Myocyte (in vitro differentiated cells): ENCODE measurements at regions not wholly inside any gene's neighbourhood (a gene's known extent, or its start where the extent isn't known, plus 50 kb on each side); places are given as distances from the start of the nearest gene placed in this dataset.

Experiments
- DNase-seq: peaks from one replicate; pipeline ENCODE4 v3.0.0-alpha.2; 2012; ENCODE audit warnings: low read depth

DNA sequence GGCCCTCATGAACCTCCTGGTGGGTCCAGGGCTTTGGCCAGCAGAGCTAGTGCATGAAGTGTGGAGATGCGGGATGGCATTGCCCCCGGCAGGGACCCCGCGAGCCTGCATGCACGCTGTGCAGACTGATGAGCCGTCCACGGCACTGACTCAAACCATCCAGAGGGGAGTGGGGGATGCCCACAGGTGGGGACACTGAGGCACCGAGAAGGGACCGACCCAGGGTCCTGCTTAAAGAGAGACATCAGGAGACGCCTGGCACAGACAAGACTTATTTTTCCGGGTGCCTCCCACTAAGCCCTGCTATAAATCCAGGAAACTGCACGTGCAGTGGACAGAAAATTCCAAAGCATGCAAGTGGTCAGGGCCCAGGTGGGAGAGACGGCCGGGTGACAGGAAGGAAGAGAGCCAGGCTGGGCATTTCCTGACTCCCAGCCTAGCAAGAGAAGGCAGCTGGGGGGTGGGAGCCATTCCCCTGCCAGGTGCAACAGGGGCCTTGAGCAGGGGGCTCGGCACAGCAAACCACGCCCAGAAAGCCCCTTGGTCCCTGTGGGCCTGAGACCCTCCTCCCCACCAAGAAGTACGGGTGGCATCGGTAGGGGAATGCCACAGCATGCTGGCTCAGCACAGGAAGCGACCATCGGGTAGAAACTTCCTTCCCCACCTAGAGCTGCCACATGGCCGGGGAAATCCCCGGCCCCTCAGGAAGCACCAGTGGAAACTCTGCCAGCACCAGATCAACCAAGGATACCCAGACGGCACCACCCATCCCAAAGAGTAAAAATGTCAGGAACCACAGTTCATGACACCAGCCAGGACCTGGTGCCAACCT, 91.5 kb downstream of the FOXL3 start:
- DNase-seq, result no peak

DNA sequence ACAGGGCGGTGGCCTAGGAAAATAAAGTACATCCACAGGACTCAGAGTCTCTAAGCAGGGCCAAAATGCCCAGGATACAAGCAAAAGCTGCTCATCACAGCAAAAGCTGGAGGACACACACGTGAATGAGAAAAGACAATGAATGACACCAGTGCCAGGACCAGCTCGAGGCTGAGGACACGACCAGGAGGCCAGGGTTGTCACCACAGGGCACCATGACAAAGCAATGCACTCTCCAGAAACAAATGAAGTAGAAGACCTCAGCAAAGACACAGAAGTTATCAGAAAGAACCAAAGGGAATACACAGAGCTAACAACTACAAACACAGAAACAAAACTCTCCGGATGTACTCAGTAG, 92.1 kb downstream of the FOXL3 start:
- DNase-seq, result no peak

DNA sequence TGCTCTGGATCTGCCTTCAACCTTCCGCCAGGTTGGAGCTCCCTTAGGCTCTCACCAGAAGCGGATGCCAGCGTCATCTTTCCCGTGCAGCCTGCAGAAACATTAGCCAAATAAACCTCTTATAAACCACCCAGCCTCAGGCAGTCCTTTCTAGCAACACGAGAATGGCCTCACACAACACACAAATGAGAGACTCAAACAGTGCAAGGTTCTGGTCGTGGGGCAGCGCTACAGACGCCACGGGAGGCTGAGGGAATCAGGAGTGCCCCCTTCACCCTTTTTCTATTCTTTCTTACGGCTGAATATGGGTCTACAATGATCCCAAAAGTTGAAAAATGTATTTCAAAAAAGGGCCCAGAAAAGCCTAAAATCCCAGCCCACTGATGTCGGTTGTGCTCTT, 96.4 kb downstream of the FOXL3 start:
- no peak for DNase-seq

DNA sequence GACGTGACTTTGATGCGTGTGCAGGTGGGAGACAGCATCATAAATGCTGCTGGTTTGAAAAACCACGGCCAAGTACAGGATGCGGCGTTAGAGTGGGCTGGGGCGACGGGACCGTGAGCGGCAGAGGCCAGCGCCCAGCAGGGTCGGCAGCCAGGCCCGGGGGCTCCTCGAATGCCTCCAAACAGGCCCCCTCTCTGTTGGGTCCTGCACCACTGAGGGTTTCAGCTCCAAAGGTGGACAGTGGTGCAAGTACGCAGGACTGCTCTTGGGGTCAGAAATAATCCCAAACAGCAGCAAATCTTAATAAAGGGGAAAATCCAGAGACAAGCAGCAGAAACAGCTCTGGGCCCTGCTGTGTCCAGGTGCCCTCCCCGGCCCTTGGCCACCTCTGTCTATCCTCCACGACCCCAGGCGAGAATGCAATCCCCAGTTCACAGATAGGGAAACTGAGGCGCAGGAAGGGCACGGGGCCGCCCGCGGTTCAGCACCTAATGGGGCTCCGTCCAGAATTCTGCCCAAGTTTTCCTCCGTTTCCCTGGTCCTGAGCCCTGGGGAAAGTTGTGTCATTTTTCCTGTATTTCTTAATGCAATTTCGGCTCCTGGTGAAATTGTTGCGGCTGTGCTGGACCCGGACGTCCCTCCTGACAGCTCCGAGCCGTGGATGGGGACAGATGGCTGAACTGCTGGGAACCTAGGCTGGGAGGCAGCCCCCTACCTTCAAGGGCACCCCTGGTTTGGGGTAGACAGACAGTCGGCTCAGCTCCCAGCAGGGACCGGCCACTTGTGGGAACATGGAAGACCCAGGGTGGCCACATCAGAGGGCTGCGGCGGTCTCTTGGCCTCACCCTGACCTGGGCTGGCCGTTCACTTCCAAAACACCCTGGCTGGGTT, 97.4 kb downstream of the FOXL3 start:
- no peak for DNase-seq

DNA sequence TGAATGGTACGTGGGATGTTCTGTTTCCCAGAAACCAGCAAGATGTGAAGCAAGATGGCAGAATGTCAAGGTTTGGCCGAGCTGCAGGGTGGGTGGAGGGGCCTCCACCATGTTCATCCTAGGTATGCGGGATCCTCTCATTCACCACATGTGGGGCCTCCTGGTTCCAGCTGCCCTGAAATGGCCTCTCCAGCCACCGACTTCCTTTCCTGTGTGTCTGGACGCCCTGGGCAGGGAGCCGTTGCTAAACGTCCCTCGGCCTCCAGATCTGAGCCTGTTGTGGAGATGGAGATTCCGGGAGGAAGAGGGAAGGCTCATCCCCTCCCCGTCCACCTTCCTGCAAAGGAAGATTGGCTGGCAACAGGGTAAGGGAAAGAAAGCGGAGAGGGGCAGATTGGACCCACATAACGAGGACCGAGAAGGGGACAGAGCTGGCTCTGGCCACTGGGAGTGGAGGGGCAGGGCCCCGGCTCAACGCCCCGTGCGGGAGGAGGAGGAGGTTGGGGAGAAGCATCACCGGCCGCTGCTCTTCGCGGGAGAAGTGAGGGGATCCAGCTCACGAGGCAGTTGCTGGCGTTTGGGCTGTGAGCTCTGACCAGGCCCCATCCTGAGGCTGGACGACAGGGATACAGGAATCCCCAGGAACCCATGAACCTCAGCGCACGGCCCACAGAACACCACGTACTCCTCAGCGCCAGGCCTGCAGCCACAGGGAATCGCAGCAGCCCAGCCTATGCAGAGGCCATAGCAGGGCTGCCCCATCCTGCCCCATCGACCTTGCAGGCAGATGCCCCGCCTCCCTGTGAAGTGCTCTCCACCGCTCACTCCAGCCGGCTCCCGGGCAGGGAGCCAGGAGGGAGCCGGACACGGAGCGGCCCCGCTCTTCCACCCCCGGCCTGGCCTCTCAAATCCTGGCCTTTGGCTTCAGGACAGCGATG, 98.3 kb downstream of the FOXL3 start:
- DNase-seq, result no peak

DNA sequence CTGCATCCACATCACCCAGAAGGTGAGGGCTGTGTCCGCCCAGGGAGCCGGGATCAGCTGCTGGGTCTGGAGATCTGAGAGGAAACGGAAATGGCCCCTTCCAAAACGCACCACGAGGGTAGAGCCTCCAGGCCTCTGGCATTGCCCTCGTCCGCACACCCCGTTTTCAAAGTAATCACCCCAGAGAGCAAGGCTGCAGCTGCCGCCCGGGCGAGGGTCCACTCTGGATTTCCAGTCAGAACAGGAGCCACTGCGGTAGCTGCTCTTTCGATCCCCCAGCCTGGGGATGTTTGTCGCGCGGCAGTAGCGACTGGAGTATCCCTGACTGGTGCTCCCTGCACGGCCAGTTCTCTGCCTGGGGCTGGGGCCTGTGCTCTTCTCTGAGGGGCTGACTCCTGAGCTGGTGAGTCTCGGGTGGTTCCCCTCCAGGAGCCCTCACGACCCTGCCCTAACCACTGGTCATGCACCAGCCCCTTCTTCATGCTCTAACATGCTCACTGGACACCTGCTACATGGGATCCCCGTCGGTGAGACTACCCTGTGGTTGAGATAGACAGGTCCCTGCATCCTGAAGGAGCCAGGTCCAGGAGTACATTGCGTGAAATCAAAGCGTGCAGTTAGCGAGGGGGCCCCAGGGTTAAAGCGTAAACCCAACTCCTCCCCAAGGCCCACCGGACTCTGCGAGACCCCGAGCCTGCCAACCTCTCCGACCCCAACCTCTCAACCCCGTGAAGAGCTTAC, 99.2 kb downstream of the FOXL3 start:
- DNase-seq, result no peak

DNA sequence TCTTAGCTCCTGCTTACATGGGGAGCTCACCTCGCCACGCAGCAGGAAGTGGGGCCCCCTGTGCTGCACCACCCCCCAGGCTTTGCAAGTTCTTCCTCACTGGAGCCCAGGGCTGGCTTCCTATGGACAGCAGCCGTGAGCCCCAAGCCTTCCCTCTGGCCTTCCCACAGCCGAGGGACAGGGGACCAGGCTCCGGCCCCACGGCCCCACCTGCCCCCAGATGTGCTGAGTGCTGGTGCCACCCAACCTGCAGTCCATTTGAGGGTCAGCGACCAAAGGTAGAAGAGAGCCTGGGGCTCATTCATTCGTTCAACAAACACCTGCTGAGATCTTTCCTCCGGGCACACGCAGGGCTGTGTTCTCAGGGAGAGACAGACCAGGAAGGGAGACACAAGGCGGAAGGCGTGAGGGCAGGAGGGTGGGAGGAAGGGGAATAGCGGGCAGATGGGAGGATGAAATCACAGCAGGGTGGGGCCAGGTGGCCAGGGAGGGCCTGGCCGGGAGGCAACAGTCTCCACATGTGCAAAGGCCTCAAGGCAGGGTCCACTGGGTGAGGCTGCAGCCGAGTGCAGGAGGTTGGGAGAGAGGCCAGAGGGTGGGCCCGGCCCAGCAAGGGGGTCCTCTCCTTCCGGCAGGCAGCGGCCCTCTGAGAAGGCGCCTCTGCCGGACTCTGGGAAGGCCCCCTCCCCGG, 100.1 kb downstream of the FOXL3 start:
- no peak for DNase-seq

DNA sequence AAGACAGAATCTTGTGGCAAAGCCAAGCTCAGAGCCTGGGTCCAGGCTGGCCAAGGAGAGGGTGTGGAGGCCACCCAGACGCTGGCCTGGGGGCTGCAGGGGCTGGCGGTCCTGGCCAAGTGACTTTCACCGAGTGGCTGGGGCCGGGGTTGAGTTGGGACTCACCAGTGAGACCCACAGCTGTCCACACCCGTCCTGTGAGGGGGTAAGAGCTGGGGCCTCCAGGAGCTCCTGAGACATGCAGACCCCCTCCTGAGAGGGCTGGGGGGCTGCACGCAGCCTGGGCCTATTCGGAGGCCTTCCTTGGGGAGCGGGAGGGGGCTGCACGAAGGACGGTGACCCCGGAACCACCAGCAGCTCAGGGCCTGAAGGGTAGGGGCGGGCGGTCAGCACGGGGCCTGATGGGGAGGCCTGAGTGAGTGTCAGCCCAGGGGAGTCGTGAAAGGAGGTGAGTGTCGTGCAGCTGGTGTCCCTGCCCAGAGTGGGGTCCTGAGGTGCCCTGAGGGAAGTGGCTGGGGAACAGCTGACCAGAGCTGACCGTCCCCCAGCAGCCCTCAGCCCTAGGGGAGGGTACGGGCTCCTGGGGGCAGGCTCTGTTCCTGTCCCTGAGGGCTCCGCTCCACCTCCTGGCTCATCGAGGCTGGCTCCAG, 100.9 kb downstream of the FOXL3 start:
- DNase-seq, result no peak

DNA sequence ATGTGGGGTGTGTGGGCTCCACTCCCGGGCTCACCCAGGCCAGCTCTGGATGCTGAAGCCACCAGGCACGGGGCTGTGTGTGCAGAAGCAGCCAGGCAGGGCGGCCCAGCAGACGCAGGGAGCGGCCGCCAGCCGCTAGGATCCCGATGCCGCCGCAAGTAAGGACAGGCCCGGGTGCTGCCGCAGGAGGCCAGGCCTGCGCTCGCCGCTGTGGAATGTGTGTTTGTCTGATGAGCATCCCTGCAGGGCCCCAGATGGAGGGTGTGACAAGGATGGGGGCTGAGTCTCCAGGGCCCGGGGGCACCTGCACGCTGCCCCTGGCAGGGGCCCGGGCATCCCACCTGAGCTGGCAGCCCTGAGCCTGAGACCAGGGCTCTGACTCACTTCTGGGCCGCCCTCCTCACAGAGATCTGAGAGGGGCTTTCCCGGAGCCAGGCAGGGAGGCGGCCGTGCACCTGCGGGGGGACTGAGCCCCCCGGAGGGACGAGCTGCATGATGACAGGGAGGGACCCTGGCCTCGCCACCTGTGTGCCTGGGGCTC, 101.5 kb downstream of the FOXL3 start:
- no peak for DNase-seq

DNA sequence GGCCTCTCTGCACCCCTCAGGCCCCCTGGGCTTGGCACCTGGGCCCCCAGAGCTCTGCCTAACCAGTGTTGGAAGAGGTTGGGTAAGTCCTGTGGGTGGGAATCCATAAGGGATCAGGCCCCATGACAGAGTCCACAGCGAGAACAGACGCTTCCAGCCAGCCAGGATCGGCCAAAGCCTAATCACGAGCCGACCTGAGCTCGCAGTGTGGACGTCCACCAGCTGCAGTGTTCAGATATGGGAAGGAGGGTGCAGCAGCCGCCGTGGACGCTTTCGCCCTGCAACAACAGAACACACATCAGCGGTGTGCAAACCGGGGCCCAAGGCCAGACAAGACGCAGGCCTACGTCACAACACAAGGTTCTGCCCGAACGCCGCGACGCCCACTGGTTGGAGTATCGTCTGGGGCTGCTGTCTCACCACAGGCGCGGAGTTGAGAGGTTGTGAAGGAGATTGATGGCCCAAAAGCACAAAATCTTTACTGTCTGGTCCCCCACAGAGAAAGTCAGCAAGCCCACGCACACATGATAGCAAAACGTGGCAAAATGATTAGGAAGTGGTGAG, 102.1 kb downstream of the FOXL3 start:
- DNase-seq, result no peak

DNA sequence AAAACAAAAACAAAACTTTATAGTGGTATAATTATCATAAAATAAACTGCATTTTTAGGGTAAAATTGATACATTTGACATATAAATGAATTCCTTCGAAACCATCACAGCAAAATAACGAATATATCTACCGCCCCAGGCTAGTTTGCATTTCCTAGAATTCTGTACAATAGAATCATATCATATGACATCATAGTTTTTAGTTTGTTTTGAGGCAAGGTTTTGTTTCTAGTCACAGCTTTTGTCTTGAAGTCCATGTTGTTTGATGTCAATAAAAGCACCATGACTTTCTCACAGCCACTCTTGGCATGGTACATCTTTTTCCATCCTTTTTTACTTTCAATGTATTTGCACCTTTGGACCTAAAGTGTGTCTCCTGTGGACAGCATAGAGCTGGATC, 102.9 kb downstream of the FOXL3 start:
- no peak for DNase-seq

DNA sequence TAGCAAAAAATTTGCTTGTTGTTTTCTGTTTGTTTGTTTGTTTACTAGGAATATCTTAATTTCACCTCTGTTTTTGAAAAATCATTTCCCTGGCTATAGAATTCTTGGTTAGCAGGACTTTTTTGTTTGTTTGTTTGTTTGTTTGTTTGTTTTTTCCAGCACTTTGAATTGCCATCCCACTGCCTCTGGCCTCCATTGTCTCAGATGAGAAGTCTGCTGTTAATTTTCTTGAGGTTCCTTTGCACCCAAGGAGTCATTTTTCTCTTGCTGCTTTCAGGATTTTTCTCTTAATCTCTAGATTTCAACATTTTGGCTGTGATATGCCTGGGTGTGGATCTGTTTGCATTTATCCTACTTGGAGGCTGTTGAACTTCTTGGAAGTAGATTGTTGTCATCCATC, 105.7 kb downstream of the FOXL3 start:
- no peak for DNase-seq

DNA sequence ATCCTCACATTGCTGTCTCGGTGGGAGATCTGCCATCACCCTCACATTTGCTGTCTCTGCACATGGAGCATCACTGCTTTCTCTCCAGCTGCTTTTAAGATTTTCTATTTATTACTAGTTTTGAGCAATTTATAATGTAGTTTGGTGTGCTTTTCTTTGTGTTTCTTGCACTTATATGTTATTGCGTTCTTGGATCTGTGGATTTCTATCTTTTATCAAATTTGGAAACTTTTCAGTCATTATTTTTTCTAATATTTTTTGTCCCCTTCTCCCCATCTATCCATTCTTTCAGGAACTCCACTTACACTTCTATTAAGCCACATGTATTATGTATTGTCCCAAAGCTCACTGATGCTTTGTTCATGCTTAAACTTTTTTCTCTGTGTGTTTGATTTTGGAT, 108.9 kb downstream of the FOXL3 start:
- no peak for DNase-seq

DNA sequence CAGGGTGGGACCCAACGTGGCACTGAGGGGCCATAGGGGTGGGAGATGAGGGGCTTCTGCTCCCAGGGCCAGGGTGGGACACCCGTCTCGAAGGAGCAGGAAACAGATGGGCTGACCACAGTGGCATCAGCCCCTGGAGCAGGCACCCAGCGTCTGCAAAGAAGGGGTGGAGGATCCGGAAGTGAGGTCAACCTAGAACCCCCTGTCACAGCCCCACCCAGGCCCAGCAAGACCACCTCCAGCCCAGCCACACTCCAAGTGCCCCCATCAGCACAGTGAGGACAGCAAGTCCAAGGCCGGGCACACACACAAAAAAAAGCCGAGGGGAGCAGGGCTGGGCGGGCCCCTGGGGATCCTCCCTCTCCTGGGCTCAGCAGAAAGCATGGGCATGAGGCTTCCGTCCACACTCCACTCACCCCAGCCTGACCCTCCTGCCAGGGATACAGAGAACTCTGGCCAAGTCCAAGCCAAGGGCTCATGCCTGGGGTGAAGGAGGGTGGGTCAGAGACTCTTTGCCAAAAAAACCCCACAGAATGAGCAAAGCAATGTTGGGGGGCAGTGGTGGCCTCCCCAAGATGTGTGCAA, 111.0 kb downstream of the FOXL3 start:
- no peak for DNase-seq

DNA sequence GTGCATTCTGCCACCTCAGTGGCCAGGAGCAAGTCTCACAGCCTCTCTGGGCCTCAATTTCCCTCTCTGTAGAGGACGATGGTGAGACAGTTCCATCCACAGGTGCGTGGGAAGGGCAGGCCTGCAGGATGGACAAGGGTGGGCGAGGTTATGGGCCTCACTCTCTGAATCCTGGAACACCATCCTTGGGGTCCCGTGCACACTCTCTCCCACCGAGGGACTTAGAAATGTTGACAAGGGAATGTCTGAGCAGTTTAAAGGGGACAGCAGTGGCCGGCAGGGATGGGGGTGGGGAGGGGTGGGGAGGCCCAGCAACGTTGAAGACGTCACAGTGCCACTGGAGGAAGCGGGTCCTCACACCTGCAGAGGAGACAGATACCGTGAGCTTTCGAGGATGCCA, 111.5 kb downstream of the FOXL3 start:
- DNase-seq, result no peak

DNA sequence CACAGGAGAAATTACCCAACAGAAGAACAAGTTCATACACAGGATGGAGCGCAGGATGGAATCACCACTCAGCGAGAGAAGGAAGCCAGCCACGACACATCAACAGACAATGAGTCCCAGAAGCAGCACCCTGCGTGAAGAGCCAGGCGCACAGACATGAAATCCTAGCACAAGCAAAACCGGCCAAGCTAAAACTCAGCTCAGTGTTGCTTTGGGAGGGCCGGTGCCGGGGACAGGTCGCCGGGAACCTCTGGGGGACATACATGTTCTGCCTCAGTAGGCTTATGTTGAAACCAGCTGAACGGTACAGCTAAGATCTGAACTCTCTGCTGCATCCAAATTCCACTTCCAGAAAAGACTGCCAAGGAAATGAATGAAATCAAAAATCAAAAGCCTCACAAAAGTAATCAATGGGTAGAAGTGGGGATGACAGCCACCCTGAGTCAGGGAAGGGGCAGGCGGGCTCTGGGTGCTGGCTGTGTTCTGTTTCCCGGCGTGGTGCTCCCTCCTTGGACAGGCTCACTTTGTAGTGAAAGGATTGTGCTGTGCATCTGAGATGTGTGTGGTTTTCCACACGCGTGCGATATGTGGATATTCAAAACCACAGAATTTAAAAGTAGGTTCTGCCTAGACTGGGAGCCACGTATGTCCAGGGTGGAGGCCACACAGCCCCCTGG, 114.7 kb downstream of the PDGFA start:
- no peak for DNase-seq

DNA sequence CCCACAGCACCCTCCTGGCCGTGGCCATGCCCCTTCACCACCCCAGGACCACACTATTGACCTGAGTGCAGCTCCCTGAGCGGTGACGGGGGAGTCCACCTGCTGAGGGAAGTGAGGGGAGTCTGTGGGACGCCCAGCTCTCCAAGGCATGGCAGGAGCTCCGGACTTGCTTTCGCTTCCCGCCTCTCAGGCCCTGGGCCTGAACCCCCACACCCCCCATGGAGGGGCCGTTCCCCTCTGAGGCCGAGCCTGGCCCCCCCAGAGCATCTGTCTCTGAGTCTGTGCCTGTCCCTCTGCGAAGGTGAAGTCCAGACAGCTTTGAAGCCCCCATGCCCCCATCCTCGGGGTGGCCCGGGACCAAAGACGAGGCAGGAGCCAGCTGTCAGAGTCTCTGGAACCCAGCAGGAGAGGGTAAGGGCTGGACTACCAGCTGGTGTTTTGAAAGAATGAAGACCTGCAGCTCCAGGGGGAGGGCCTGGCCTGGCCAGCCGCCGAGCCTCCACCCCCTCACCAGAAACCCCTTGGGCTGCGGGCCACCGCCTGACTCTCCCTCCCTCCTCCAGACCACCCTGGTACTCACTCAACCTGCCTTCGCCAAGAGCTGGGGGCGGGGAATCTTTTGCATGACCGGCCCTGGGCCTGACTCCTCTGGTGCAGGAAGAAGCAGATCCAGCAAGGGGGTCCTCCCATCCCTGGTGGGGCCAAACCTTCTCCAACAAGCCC, 114.0 kb downstream of the PDGFA start:
- DNase-seq, result no peak
